ENCODE measurements at regions not wholly inside any gene's neighbourhood (a gene's known extent, or its start where the extent isn't known, plus 50 kb on each side); places are given as distances from the start of the nearest gene placed in this dataset.

GRCh38 chr10:56593120-56593519, 232.1 kb upstream of the ZWINT start:
- H3K9ac ChIP-seq (ENCODE audit: insufficient read depth, low read depth, low read length): no peak overlapping the region
- FAIRE-seq (no peak), ATAC-seq (no peak), DNase-seq (ENCODE audit: low spot score) (no peak)
- H3K27me3 ChIP-seq (ENCODE audit: control insufficient read depth in 1 of 2, insufficient read depth in 2 of 2, low read length in 2 of 2): no peaks in the 10 kb centered on the region
- H3K27ac ChIP-seq (ENCODE audit: extremely low read length, insufficient read depth, low read length): no peak overlapping the region
- in situ Hi-C loops (cut with HindIII; ENCODE audit: extremely low pct_ligation_motif_present, low pct_unique_long_range_greater_than_20kb) (no loop called here), intact Hi-C loops (cut with micrococcal nuclease; ENCODE audit: unreplicated experiment) (no loop called here)
- no peak overlapping the region for H3K4me2 ChIP-seq (ENCODE audit: low read depth, low read length)
- H3K4me1 ChIP-seq (ENCODE audit: insufficient read depth, low read length): no peaks in the 10 kb centered on the region
- POLR2A ChIA-PET: no interaction called here
- H3K9me3 ChIP-seq (ENCODE audit: low read length): no peaks in the 10 kb centered on the region
- WGBS (ENCODE audit: low lambda C conversion rate): 10% methylated on average over 1 of the region's 1 CpG
- CTCF ChIA-PET (ENCODE audit: low intra/inter-chr PET ratio, low total read pairs): no interaction called here
- no peaks in the 10 kb centered on the region for H3K36me3 ChIP-seq (replicated peaks in 1 of 2; ENCODE audit: control insufficient read depth in 1 of 2, insufficient read depth in 2 of 2, low read length in 2 of 2)
- BruUV-seq (replicated peaks): no TSS peak
- no peak overlapping the region for H3K4me3 ChIP-seq (replicated peaks in 1 of 3; ENCODE audit: insufficient read depth in 1 of 3, low read depth in 2 of 3, low read length in 3 of 3)
- no peak overlapping the region for H2AFZ ChIP-seq (ENCODE audit: low read length)
- H4K20me1 ChIP-seq (ENCODE audit: insufficient read depth, low read length): no peaks in the 10 kb centered on the region
- H3K79me2 ChIP-seq (ENCODE audit: insufficient read depth, low read length): no peaks in the 10 kb centered on the region
- TF ChIP-seq ETV5 (CRISPR knock-in tag; IDR thresholded peaks at IDR 0.05; ENCODE audit: borderline replicate concordance) (no peak), CCDC6 (CRISPR knock-in tag; IDR thresholded peaks at IDR 0.05) (no peak), ZNF781 (CRISPR knock-in tag; IDR thresholded peaks at IDR 0.05; ENCODE audit: borderline replicate concordance, not compliant biosample characterization) (no peak), ZNF720 (CRISPR knock-in tag; IDR thresholded peaks at IDR 0.05) (no peak), MIER2 (CRISPR knock-in tag; IDR thresholded peaks at IDR 0.05) (no peak), SATB2 (CRISPR knock-in tag; IDR thresholded peaks at IDR 0.05) (no peak), PAXIP1 (CRISPR knock-in tag; conservative IDR thresholded peaks at IDR 0.05) (no peak), CSRNP1 (CRISPR knock-in tag; IDR thresholded peaks at IDR 0.05) (no peak), RFXAP (CRISPR knock-in tag; IDR thresholded peaks at IDR 0.05; ENCODE audit: borderline replicate concordance) (no peak), ZHX1 (CRISPR knock-in tag; IDR thresholded peaks at IDR 0.05; ENCODE audit: low read depth) (no peak), JUND (CRISPR knock-in tag; IDR thresholded peaks at IDR 0.05) (no peak), ZNF3 (CRISPR knock-in tag; IDR thresholded peaks at IDR 0.05) (no peak)
- TF ChIP-seq, protein P1, sequence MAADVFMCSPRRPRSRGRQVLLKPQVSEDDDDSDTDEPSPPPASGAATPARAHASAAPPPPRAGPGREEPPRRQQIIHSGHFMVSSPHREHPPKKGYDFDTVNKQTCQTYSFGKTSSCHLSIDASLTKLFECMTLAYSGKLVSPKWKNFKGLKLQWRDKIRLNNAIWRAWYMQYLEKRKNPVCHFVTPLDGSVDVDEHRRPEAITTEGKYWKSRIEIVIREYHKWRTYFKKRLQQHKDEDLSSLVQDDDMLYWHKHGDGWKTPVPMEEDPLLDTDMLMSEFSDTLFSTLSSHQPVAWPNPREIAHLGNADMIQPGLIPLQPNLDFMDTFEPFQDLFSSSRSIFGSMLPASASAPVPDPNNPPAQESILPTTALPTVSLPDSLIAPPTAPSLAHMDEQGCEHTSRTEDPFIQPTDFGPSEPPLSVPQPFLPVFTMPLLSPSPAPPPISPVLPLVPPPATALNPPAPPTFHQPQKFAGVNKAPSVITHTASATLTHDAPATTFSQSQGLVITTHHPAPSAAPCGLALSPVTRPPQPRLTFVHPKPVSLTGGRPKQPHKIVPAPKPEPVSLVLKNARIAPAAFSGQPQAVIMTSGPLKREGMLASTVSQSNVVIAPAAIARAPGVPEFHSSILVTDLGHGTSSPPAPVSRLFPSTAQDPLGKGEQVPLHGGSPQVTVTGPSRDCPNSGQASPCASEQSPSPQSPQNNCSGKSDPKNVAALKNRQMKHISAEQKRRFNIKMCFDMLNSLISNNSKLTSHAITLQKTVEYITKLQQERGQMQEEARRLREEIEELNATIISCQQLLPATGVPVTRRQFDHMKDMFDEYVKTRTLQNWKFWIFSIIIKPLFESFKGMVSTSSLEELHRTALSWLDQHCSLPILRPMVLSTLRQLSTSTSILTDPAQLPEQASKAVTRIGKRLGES (CRISPR knock-in tag; IDR thresholded peaks at IDR 0.05; ENCODE audit: borderline replicate concordance): no peak

Measured in HepG2 (cell line).